Activated CD8-positive, alpha-beta memory T cell treated with anti-CD3 and anti-CD28 coated beads for 36 hours (primary cell): ENCODE measurements at regions not wholly inside any gene's neighbourhood (a gene's known extent, or its start where the extent isn't known, plus 50 kb on each side); places are given as distances from the start of the nearest gene placed in this dataset.

ENCODE experiments used
- CTCF ChIA-PET: fragments of 350-600 bp; sonication (Branson Sonifier 250); formaldehyde crosslinking; loops from one replicate; lab custom pipeline; 2021; ENCODE audit warnings: antibody characterized with exemption; lab: Charles Lee
- POLR2A ChIA-PET: fragments of 350-600 bp; sonication (Branson Sonifier 250); formaldehyde crosslinking; loops from one replicate; lab custom pipeline; 2021; ENCODE audit warnings: antibody characterized with exemption; lab: Charles Lee

DNA sequence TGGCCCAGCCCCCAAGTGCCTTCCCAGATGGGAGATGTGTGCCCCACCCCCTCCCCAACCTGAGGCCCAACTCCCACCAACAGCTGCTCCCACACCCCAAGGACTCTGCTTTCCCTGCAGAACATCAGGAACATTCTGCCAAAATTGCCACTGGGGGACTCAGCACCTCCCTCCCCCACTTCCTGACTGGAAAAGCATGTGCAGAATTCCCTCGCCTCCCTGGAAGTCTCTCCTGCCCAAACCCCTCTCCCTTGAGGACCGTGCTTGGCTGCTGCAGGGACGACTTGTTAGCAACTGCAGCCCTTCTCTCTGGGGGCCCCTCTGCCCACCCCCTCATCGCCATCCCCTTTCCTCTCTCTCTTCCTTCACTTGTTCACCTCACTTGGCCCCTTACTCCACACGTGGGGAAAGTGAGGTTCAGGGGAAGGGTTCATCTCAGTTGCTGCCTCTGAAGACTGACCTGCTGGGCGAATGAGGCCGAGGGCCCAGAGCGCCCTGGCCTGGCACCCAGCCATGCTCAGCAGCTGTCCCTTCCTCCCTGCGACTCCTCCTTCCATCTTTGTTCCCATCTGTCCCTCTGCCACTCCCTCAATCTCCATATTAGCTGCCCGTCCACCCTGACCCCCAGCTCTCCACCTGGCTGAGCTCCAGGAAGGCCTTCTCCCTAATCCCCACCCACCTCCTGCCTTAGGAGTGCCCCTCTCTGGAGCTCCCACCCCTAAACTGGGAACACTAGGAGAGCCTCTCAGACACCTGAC is 105.1 kb downstream of the CHST1 start:
- POLR2A ChIA-PET, result no interaction called here

GRCh38 chr11:45556851-45557707 is 108.3 kb downstream of the CHST1 start:
- POLR2A ChIA-PET, result no interaction called here
- CTCF ChIA-PET, result no interaction called here

More for the DNA sequence above, 105.1 kb downstream of the CHST1 start:
- CTCF ChIA-PET, result no interaction called here

- ChIA-PET CTCF (interaction anchor here (0.8 kb wide), 1 partner anchor 217 kb away, joined by 3 read pairs; no protein-coding TSS in a partner anchor), POLR2A (no interaction called here)
Observed at GRCh38 chr11:45554230-45554967, 111.0 kb downstream of the CHST1 start.

- CTCF ChIA-PET, result no interaction called here
- POLR2A ChIA-PET, result no interaction called here
Observed at GRCh38 chr11:45553383-45553936, 112.0 kb downstream of the CHST1 start.

GRCh38 chr11:45551191-45551713 is 114.2 kb downstream of the CHST1 start:
- CTCF ChIA-PET, result interaction anchor here (1.2 kb wide), 1 partner anchor 39 kb away, joined by 3 read pairs; no protein-coding TSS in a partner anchor

GRCh38 chr11:45549257-45549656 is 116.2 kb downstream of the CHST1 start:
- CTCF ChIA-PET, result no interaction called here
- POLR2A ChIA-PET, result no interaction called here

More at GRCh38 chr11:45551191-45551713, 114.2 kb downstream of the CHST1 start:
- POLR2A ChIA-PET, result no interaction called here

- CTCF ChIA-PET, result no interaction called here
- POLR2A ChIA-PET, result no interaction called here
Observed at GRCh38 chr11:45546366-45546765, 119.1 kb downstream of the CHST1 start.

GRCh38 chr11:45544826-45545225 is 120.6 kb downstream of the CHST1 start:
- CTCF ChIA-PET, result no interaction called here
- POLR2A ChIA-PET, result no interaction called here

- POLR2A ChIA-PET, result no interaction called here
- CTCF ChIA-PET, result no interaction called here
Observed at GRCh38 chr11:45543808-45544422, 121.5 kb downstream of the CHST1 start.

DNA sequence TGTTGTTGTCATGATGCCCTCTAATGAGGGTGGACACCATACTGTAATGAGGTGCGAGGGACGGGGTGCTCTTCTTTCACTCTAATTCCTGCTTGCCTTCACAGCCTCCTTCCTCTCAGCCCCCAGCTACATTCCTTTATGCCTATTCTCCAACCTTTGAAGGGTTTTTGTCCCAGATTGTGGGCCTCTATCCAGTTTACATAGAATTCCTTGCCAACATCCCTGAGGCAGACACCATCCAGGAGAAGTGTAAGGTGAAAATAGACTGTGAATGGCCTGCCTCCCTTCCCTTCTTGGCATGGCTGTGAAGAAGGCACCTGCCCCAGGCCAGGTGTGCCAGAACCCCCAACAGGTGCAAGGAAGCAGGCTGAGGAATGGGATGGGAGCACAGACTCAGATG is 122.3 kb downstream of the CHST1 start:
- ChIA-PET CTCF (no interaction called here), POLR2A (no interaction called here)

- POLR2A ChIA-PET, result no interaction called here
- CTCF ChIA-PET, result interaction anchor here (0.7 kb wide), 1 partner anchor 169 kb away, joined by 4 read pairs; no protein-coding TSS in a partner anchor
Observed at GRCh38 chr11:45541693-45542434, 123.6 kb downstream of the CHST1 start.

GRCh38 chr11:45538939-45539338 is 126.5 kb downstream of the CHST1 start:
- CTCF ChIA-PET, result no interaction called here

GRCh38 chr11:45538363-45538762 is 127.1 kb downstream of the CHST1 start:
- CTCF ChIA-PET, result no interaction called here
- POLR2A ChIA-PET, result no interaction called here

More at GRCh38 chr11:45538939-45539338, 126.5 kb downstream of the CHST1 start:
- POLR2A ChIA-PET, result no interaction called here

GRCh38 chr11:45537614-45538013 is 127.8 kb downstream of the CHST1 start:
- POLR2A ChIA-PET, result interaction anchor here (0.7 kb wide), 1 partner anchor 511 kb away, joined by 3 read pairs; no protein-coding TSS in a partner anchor
- CTCF ChIA-PET, result no interaction called here

DNA sequence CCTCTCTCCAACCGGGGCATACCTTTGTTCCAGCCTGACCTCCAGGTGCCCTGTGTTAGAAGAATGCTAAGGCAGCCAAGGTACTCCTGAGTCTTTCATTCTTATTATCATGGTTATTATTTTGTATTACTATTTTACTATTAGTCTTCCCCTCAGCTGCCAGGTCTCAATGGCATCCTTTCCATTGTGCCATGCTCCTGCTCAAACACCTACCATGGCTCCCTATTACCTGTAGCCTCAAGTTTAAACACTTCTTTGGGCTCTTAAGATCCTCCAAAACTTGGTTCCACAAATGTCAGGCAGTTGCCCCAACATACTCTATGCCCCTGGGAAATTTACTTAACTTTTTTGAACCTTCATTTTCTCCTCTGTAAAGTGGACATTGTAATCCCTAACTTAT is 130.4 kb downstream of the CHST1 start:
- ChIA-PET POLR2A (no interaction called here), CTCF (no interaction called here)

GRCh38 chr11:45534132-45534531 is 131.3 kb downstream of the CHST1 start:
- POLR2A ChIA-PET, result no interaction called here
- CTCF ChIA-PET, result no interaction called here

GRCh38 chr11:45532546-45532945 is 132.9 kb downstream of the CHST1 start:
- CTCF ChIA-PET, result no interaction called here

GRCh38 chr11:45530776-45531175 is 134.6 kb downstream of the CHST1 start:
- CTCF ChIA-PET, result no interaction called here
- POLR2A ChIA-PET, result no interaction called here

More at GRCh38 chr11:45532546-45532945, 132.9 kb downstream of the CHST1 start:
- POLR2A ChIA-PET, result no interaction called here
